Left lung (tissue), 4 donors: ENCODE measurements at regions not wholly inside any gene's neighbourhood (a gene's known extent, or its start where the extent isn't known, plus 50 kb on each side); places are given as distances from the start of the nearest gene placed in this dataset.

ENCODE experiments used
- ATAC-seq: fragments of 200-7000 bp; cut with Tn5 transposase; one replicate; pipeline ENCODE4 v1.9.1; 2020; ENCODE audit warnings: moderate library complexity
- DNase-seq, 4 donors: peaks; one replicate each; pipeline ENCODE4 v3.0.0-alpha.2; 2013 to 2020
- H3K27ac ChIP-seq, 2 donors: fragments of 200-600 bp; sonication (generic) in 1 of 2; one replicate each; pipeline versions ENCODE4 v1.5.0 to v1.8.0; 2020 to 2021
- H3K27me3 ChIP-seq, 2 donors: fragments of 200-600 bp; sonication (generic) in 1 of 2; one replicate each; pipeline versions ENCODE4 v1.5.0 to v1.8.0; 2020 to 2021
- H3K36me3 ChIP-seq, 2 donors: fragments of 200-600 bp; sonication (generic) in 1 of 2; one replicate each; pipeline versions ENCODE4 v1.5.0 to v1.8.0; 2020 to 2021
- H3K4me1 ChIP-seq, 2 donors: fragments of 200-600 bp; one replicate each; pipeline ENCODE4 v1.8.0; 2021
- H3K4me3 ChIP-seq, 2 donors: fragments of 200-600 bp; sonication (generic) in 1 of 2; one replicate each; pipeline versions ENCODE4 v1.5.0 to v1.8.0; 2020 to 2021; ENCODE audit warnings: mild to moderate bottlenecking in 1 of 2
- H3K9me3 ChIP-seq, 2 donors: fragments of 200-600 bp; sonication (generic) in 1 of 2; one replicate each; pipeline versions ENCODE4 v1.5.0 to v1.8.0; 2020 to 2021
- intact Hi-C, 2 donors: fragments of 100-400 bp; cut with DNase I; formaldehyde crosslinking; loops; one replicate each; pipeline versions ENCODE4 v1.11.2 to v1.14.2; 2022
- TF ChIP-seq, protein P1 (sequence below), 2 donors: fragments of 200-600 bp; sonication (generic) in 1 of 2; IDR thresholded peaks; one replicate each; pipeline versions ENCODE4 v1.5.0 to v1.8.0; 2021; ENCODE audit warnings: antibody characterized with exemption in 2 of 2
- donor health status: DM: no; HTN: yes; CAD: no.
- donor health status: DM: no; HTN: no; CAD: no.

DNA sequence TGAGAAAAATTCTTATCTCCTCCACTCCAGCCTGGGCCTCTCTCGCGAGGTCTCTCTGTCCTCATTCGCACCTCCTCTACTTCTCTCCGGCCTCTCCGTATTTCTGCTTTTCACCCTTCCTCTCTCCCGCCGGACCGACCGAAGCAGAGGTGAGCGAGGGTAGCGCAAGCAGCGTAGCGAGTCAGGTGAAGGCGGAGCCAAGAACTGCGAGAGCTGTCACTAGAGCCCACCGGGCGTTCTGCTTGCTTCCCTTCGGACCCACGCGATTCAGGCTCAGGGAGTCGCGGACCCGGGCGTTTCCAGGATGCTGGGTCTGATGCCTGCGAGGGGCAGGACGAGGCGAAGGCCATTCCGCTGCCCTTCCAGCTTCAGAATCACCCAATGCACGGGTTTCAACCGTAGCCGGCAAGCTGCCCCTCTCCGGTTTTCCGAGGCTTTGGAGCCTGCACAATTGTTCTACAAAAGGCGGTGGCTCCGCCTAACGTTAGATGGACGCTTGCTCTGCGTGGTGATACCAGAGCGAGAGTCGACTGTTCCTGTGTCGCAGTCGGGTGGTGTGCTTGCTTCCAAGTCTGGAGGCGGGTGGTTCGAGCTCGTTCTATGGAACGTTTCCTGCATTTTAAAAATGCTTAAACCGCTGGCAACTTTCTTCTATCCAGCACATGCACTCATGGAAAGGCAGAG is 310.2 kb downstream of the FAM72C start:
- intact Hi-C loops, result no loop called here
- ATAC-seq (no peak), DNase-seq (no peak)
- H3K27ac ChIP-seq, result no peak overlapping the region
- H3K27me3 ChIP-seq, result peaks cover 52 to 73% of the 10 kb centered on the region in 2 donors
- H3K36me3 ChIP-seq, result no peaks in the 10 kb centered on the region
- TF ChIP-seq, protein P1, sequence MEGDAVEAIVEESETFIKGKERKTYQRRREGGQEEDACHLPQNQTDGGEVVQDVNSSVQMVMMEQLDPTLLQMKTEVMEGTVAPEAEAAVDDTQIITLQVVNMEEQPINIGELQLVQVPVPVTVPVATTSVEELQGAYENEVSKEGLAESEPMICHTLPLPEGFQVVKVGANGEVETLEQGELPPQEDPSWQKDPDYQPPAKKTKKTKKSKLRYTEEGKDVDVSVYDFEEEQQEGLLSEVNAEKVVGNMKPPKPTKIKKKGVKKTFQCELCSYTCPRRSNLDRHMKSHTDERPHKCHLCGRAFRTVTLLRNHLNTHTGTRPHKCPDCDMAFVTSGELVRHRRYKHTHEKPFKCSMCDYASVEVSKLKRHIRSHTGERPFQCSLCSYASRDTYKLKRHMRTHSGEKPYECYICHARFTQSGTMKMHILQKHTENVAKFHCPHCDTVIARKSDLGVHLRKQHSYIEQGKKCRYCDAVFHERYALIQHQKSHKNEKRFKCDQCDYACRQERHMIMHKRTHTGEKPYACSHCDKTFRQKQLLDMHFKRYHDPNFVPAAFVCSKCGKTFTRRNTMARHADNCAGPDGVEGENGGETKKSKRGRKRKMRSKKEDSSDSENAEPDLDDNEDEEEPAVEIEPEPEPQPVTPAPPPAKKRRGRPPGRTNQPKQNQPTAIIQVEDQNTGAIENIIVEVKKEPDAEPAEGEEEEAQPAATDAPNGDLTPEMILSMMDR (IDR thresholded peaks at IDR 0.05), result no peak
- H3K4me3 ChIP-seq, result no peak overlapping the region
- no peaks in the 10 kb centered on the region for H3K9me3 ChIP-seq
- H3K4me1 ChIP-seq, result no peaks in the 10 kb centered on the region

DNA sequence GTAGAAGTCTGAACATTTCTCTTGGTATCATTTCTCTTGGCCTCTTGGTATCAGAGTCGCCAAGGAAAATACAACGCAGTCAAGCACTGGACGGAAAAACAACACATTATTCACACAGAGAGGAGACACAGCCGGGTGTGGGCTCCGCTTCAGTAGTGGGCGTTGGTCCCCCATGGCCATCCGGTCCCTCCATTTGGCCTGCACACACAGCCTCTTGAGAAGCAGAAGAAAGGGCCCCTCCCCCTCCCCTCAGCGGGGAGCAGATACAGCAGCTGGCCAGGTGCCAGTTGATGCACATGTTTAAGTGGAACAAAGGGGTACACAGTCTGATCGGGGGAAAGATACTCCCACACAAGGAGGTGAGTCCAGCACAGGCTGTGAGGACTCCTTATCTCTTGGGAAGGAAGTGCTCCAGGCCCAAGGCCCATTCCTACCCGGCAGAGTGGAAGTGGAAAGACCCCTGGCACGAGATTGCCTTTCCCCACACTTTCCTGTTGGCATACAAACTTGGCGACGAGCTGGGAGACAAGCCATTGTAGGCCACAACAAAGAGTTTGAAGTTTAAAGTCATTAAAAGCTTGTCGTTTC is 311.3 kb downstream of the FAM72C start:
- no peaks in the 10 kb centered on the region for H3K4me1 ChIP-seq
- H3K4me3 ChIP-seq, result no peak overlapping the region
- no peak for ATAC-seq
- TF ChIP-seq, protein P1 (IDR thresholded peaks at IDR 0.05), result no peak
- H3K9me3 ChIP-seq, result no peaks in the 10 kb centered on the region
- intact Hi-C loops, result no loop called here
- no peak overlapping the region for H3K27ac ChIP-seq
- H3K27me3 ChIP-seq, result peaks cover 42 to 67% of the 10 kb centered on the region in 2 donors
- H3K36me3 ChIP-seq, result no peaks in the 10 kb centered on the region
- no peak for DNase-seq

DNA sequence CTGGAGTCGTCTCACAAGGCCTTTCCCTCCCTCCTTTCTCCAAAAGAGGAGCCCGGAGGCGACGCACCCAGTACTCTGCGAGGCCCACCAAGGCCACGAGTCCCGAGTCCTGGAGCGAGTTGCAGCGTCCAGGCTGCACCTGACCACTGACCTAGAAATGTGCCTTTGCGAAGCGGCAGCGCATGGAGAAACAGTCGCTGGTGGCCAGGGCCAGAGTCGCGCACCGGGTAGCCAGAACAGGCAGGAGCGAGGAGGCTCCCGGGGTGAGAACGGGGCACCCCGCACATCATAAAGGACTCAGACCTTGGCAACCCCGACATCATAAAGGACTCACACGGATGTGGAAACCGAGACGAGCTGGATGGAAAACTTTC is 318.4 kb downstream of the FAM72C start:
- intact Hi-C loops, result no loop called here
- no peak overlapping the region for H3K27ac ChIP-seq
- ATAC-seq, result no peak
- TF ChIP-seq, protein P1 (IDR thresholded peaks at IDR 0.05), result no peak
- H3K4me1 ChIP-seq, result no peaks in the 10 kb centered on the region
- H3K9me3 ChIP-seq, result no peaks in the 10 kb centered on the region
- DNase-seq, result no peak
- no peak overlapping the region for H3K4me3 ChIP-seq
- H3K36me3 ChIP-seq, result no peaks in the 10 kb centered on the region
- peaks cover 50 to 68% of the 10 kb centered on the region in 2 donors for H3K27me3 ChIP-seq

DNA sequence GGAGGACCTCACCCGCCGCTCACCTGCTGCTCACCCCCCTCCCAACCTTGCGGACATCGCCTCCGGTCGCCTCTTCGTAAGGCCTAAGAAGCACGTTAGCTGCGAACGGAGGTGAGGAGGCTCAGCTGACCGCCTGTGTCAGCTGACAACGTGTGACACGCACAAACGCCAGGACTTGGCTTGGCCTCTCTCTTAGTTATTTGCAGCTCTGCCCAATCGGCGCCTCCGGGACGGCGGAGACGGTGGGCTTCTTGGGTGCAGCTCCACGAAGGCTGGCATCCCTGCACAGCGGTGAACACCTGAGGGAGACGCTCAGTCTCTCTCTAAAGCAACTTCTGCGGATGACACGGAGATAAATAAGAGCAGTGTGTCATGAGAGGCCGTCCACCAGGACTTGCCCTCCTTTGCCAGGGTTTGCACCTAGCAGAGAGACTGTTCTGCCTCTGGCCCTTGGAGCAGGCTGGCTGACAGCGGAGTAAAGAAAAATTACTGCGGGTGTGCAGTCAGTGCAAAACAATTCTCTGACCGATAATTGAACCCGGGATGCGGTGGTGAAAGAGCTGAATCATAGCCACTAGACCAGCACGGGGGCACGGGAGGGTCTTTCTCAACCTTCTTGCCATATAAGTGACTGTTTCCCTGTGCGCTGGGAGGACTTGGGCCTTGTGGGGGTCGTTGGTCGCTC is 318.9 kb downstream of the FAM72C start:
- H3K36me3 ChIP-seq, result no peaks in the 10 kb centered on the region
- H3K4me1 ChIP-seq, result no peaks in the 10 kb centered on the region
- no peak overlapping the region for H3K4me3 ChIP-seq
- H3K27me3 ChIP-seq, result peaks cover 48 to 69% of the 10 kb centered on the region in 2 donors
- no peaks in the 10 kb centered on the region for H3K9me3 ChIP-seq
- intact Hi-C loops, result no loop called here
- DNase-seq, result no peak
- TF ChIP-seq, protein P1 (IDR thresholded peaks at IDR 0.05), result no peak
- no peak for ATAC-seq
- no peak overlapping the region for H3K27ac ChIP-seq

DNA sequence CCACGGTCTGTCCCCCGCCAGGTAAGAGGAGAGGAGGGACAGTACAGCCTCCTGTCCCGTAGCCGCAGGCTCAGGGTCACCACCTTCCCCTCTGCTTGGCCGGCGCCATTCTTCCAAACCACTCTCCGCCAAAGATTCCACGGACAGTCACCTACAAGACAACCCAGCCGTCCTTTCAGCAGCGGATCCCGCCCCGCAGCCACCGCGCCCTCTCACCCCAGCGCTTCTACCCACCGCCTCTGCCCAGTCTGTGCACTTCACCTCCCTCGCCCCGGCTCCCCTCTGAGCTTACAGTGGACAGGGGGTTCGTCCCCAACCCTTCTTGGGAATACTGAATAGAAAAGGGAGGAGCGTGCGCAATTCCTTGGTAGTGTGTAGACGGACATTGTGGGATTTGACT is 319.6 kb downstream of the FAM72C start:
- intact Hi-C loops, result no loop called here
- Histone ChIP-seq H3K4me1 (no peaks in the 10 kb centered on the region), H3K27ac (no peak overlapping the region), H3K36me3 (no peaks in the 10 kb centered on the region), H3K27me3 (peaks cover 48 to 69% of the 10 kb centered on the region in 2 donors), H3K4me3 (no peak overlapping the region), H3K9me3 (no peaks in the 10 kb centered on the region)
- DNase-seq, result no peak
- ATAC-seq, result no peak
- TF ChIP-seq, protein P1 (IDR thresholded peaks at IDR 0.05), result no peak
